Mucosa of descending colon (tissue), 3 donors: ENCODE measurements at regions not wholly inside any gene's neighbourhood (a gene's known extent, or its start where the extent isn't known, plus 50 kb on each side); places are given as distances from the start of the nearest gene placed in this dataset.

Experiments
- ATAC-seq: fragments of 200-7000 bp; cut with Tn5 transposase; one replicate; pipeline ENCODE4 v1.9.1; 2020; ENCODE audit warnings: mild to moderate bottlenecking, moderate library complexity
- DNase-seq, 3 donors: peaks; one replicate each; pipeline ENCODE4 v3.0.0-alpha.2; 2020
- H3K36me3 ChIP-seq: fragments of 200-600 bp; one replicate; pipeline ENCODE4 v1.8.0; 2021; ENCODE audit warnings: low read depth, mild to moderate bottlenecking
- H3K4me1 ChIP-seq: fragments of 200-600 bp; one replicate; pipeline ENCODE4 v1.8.0; 2021; ENCODE audit warnings: low read depth, mild to moderate bottlenecking
- H3K4me3 ChIP-seq: fragments of 200-600 bp; one replicate; pipeline ENCODE4 v1.8.0; 2021; ENCODE audit warnings: mild to moderate bottlenecking
- H3K9me3 ChIP-seq: fragments of 200-600 bp; one replicate; pipeline ENCODE4 v1.8.0; 2021; ENCODE audit warnings: mild to moderate bottlenecking
- intact Hi-C, 2 donors: fragments of 100-400 bp; cut with DNase I in 1 of 2; cut with micrococcal nuclease in 1 of 2; formaldehyde crosslinking; loops; one replicate each; pipeline versions ENCODE4 v1.11.0 to v1.11.1; 2022; cut with DNase I, micrococcal nuclease
- TF ChIP-seq, protein P1 (sequence below): fragments of 200-600 bp; IDR thresholded peaks from one replicate; pipeline ENCODE4 v1.8.0; 2022; ENCODE audit warnings: antibody characterized with exemption, mild to moderate bottlenecking
- donor health status: DM: no; HTN: no; CAD: no; lungs with moderate emphysema.
- donor health status: DM: no; HTN: no; CAD: no.
- donor health status: DM: no; HTN: yes; CAD: no.

DNA sequence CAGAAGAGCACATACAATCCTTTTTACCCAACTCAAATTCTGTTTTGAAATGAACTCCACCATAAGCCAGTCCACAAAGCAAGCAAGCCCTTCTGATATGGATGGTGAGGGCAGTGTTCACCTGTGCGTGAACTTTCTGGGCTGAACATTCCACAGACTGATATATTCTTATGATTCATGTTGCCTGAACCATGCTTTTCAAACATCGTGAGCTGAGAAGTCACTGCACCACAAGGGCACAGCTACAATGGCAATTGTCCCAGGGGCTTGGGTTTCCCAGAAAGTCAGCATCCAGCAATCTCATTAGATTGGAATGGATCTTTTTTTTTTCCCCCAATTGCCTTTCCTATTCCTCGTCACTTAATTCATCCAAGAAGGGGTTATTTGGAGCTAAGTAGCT, 86.9 kb upstream of the ZNF438 start:
- intact Hi-C loops = no loop called here
- TF ChIP-seq, protein P1, sequence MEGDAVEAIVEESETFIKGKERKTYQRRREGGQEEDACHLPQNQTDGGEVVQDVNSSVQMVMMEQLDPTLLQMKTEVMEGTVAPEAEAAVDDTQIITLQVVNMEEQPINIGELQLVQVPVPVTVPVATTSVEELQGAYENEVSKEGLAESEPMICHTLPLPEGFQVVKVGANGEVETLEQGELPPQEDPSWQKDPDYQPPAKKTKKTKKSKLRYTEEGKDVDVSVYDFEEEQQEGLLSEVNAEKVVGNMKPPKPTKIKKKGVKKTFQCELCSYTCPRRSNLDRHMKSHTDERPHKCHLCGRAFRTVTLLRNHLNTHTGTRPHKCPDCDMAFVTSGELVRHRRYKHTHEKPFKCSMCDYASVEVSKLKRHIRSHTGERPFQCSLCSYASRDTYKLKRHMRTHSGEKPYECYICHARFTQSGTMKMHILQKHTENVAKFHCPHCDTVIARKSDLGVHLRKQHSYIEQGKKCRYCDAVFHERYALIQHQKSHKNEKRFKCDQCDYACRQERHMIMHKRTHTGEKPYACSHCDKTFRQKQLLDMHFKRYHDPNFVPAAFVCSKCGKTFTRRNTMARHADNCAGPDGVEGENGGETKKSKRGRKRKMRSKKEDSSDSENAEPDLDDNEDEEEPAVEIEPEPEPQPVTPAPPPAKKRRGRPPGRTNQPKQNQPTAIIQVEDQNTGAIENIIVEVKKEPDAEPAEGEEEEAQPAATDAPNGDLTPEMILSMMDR = no peak
- H3K9me3 ChIP-seq = no peaks in the 10 kb centered on the region
- no peaks in the 10 kb centered on the region for H3K36me3 ChIP-seq
- H3K4me3 ChIP-seq = no peak overlapping the region
- no peaks in the 10 kb centered on the region for H3K4me1 ChIP-seq
- no peak for DNase-seq
- ATAC-seq = no peak

DNA sequence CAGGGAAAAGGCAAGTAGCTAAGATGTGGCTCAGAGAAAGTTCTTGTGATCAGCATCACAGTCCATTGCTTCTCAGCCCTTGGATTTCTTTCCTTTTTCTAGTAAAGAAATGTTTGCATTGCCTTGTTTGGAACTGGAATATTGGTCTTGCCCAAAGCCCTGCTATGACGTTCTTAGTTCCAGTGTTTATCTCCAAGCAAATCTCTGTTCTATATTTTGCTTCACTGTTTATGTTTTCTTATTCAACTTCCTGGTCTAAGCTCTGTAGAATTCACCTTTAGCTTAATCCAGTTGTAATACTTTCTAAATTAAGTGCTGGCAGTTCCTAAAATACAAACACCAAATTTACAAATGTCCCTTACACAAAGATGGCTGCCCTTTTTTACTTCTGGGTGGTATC, 88.7 kb upstream of the ZNF438 start:
- H3K4me3 ChIP-seq = no peak overlapping the region
- H3K36me3 ChIP-seq = no peaks in the 10 kb centered on the region
- ATAC-seq (no peak), DNase-seq (no peak)
- H3K9me3 ChIP-seq = no peaks in the 10 kb centered on the region
- TF ChIP-seq, protein P1 = no peak
- intact Hi-C loops = no loop called here
- H3K4me1 ChIP-seq = no peaks in the 10 kb centered on the region

DNA sequence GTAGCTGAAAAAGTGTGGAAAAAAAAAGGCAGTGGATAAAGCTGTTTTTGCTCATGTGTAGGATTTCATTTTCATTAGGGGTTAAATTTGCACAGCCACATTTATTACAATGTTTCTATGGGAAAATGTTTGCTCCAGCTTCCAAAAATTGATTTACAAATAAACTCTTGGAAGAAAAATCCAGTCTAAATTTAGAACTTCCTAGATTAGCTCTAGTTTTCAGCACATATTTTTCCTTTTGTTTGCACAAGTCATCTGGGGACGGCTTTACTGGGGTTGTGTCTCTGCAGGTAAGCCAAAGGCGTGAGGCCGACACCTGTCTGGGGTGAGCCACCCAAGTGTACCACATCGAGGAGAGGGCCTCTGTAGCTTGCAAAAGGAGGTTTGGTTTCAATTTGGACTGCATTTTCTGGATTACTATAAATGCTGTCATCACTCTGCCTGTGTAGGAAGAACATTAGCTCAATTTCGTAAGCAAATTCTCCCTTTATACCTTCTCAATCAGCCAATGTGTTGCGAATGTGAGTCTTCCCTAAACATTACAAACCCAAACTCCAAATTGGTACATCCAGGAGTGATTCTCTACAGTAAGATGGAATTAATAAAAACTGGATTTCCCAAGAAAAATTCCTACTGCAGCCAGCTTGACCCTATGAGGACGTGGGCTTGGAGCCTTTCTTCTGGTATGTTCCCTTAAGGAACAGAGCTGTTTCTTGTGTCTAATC, 89.5 kb upstream of the ZNF438 start:
- Histone ChIP-seq H3K9me3 (no peaks in the 10 kb centered on the region), H3K4me3 (no peak overlapping the region), H3K36me3 (no peaks in the 10 kb centered on the region), H3K4me1 (no peaks in the 10 kb centered on the region)
- intact Hi-C loops = no loop called here
- DNase-seq = no peak
- no peak for ATAC-seq
- TF ChIP-seq, protein P1 = no peak

DNA sequence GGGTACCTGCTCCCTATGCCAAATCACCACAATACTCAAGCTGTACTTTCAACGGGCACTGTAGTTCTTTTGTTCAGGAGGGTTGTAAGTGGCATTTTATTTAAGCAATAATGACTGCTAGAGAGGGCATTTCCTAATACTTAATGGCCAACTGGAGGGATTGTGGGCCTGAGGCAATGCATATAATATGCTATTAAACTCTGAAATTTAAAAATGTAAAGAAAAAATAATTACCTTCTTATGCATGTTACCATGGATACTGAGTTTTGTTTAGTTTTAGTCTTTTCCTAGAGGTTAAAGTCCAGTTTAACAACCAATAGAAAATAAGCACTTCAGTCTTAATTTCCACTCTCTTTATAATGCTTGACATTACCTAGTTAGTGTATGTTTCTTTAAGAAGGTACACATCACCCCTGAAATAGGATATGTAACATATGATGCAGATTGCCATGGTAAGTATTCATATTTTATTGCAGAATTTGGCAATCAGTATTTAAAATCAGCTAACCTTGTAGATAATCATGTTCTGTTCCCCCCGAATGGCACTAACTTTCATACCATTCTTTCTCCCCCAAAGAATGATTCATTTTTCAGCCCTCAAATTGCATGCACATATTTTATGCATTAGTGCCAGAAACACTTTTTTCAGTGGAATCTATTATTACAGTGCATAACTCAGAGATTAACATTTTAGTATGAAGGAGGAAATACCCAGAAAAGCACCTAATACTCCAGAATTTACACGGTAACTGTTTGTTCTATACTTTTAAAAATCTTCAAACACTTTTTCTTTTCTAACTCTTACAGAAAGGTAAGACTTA, 90.3 kb upstream of the ZNF438 start:
- ATAC-seq (no peak), DNase-seq (no peak)
- intact Hi-C loops = no loop called here
- Histone ChIP-seq H3K4me3 (no peak overlapping the region), H3K4me1 (no peaks in the 10 kb centered on the region), H3K9me3 (no peaks in the 10 kb centered on the region), H3K36me3 (no peaks in the 10 kb centered on the region)
- TF ChIP-seq, protein P1 = no peak

DNA sequence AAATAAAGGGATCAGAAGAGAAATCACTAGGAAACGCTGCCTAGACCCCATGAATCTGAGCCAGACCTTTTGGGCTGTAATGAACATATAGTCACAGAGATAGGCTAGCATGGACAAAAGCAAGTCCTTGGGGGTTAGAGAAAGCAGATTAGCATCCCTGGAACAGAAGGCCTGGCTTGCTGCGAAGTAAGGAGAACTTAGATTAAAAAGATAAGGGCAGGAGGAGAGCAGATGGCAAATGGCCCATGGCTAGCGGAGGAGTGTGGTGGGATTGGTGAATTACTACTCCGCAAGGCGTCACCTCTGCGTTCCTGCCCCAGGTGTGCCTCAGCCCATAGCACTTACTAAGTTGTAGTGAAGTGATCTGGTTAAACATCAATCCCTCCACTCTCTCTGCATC, 92.3 kb upstream of the ZNF438 start:
- no peaks in the 10 kb centered on the region for H3K9me3 ChIP-seq
- no peaks in the 10 kb centered on the region for H3K4me1 ChIP-seq
- H3K4me3 ChIP-seq = no peak overlapping the region
- intact Hi-C loops = no loop called here
- H3K36me3 ChIP-seq = no peaks in the 10 kb centered on the region
- TF ChIP-seq, protein P1 = no peak
- DNase-seq = no peak
- ATAC-seq = no peak
